Lower leg skin (tissue), 4 donors: ENCODE measurements at regions not wholly inside any gene's neighbourhood (a gene's known extent, or its start where the extent isn't known, plus 50 kb on each side); places are given as distances from the start of the nearest gene placed in this dataset.

Source experiments
- DNase-seq, 2 donors: peaks; one replicate each; pipeline ENCODE4 v3.0.0-alpha.2; 2019; ENCODE audit warnings: low spot score in 2 of 2
- H3K4me3 ChIP-seq: fragments of 200-600 bp; sonication (generic); 2 replicates; pipeline ENCODE4 v1.5.1; 2017; ENCODE audit warnings: mild to moderate bottlenecking, low read depth; ENCODE audit not compliant: poor library complexity, severe bottlenecking
- POLR2A ChIP-seq, 2 donors: fragments of 450-650 bp; IDR thresholded peaks; one replicate each; pipeline ENCODE4 v1.6.1; 2016 to 2017; ENCODE audit warnings: antibody characterized with exemption in 2 of 2, mild to moderate bottlenecking in 1 of 2, moderate library complexity in 1 of 2
- WGBS, 2 donors: methylation state at CpG; one replicate each; pipeline ENCODE4 v1.1.5; 2018; 5-methylcytosine and 5-hydroxymethylcytosine counted together
- intact Hi-C: fragments of 100-400 bp; cut with DNase I; formaldehyde crosslinking; loops from one replicate; pipeline ENCODE4 v1.15.0; 2023; ENCODE audit warnings: low total_unique reads
- TF ChIP-seq, protein P1 (sequence below), 3 donors: fragments of 450-650 bp; IDR thresholded peaks; one replicate each; pipeline ENCODE4 v1.5.1; 2016; ENCODE audit warnings: antibody characterized with exemption in 3 of 3, mild to moderate bottlenecking in 3 of 3, moderate library complexity in 2 of 3

DNA sequence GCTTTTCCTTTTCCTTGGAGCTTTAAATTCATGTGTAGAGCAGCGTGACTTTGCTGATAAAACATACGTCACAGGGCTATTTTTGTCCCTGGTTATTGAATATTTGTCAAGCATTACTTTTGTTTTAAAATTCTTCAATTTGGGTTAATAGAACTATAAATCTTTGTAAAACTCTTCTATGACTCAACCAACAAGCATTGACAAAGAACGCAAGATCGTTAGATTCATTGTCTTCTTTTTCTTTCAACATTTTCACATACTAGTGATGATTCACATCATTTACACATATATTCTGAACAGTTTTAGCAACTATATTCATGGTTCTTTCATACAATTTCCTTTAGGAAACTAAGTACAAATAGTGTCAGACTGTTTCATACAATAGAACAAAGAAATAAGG lies 72.0 kb upstream of the GPM6A start:
- DNase-seq = no peak
- H3K4me3 ChIP-seq = no peak overlapping the region
- TF ChIP-seq, protein P1, sequence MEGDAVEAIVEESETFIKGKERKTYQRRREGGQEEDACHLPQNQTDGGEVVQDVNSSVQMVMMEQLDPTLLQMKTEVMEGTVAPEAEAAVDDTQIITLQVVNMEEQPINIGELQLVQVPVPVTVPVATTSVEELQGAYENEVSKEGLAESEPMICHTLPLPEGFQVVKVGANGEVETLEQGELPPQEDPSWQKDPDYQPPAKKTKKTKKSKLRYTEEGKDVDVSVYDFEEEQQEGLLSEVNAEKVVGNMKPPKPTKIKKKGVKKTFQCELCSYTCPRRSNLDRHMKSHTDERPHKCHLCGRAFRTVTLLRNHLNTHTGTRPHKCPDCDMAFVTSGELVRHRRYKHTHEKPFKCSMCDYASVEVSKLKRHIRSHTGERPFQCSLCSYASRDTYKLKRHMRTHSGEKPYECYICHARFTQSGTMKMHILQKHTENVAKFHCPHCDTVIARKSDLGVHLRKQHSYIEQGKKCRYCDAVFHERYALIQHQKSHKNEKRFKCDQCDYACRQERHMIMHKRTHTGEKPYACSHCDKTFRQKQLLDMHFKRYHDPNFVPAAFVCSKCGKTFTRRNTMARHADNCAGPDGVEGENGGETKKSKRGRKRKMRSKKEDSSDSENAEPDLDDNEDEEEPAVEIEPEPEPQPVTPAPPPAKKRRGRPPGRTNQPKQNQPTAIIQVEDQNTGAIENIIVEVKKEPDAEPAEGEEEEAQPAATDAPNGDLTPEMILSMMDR (IDR thresholded peaks at IDR 0.05) = no peak
- TF ChIP-seq POLR2A (IDR thresholded peaks at IDR 0.05) = no peak
- intact Hi-C loops = no loop called here
- 48 to 76% methylated on average over 4 of the region's 4 CpGs for WGBS, 2 donors

DNA sequence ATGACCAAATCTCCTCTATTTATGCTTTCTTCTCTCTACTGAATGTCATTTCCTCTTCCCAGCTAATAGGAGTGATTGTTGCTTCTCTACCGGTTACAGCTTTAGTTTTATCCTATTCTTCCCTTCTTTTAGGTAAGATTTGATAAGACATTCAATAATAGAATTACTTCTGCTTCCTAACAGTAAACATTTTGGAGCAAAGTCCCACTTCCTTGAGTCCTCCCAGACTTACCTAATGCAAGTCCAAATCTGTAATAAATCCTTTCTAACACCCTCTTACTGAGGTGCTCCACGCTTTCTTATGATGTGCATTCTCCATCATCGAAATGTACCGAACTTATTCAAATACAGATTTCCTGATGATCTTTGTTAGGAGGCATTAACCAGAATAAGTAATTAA lies 79.2 kb upstream of the GPM6A start:
- TF ChIP-seq POLR2A (IDR thresholded peaks at IDR 0.05) = no peak
- TF ChIP-seq, protein P1 (IDR thresholded peaks at IDR 0.05) = no peak
- H3K4me3 ChIP-seq = no peak overlapping the region
- DNase-seq = no peak
- intact Hi-C loops = no loop called here
- WGBS, 2 donors = 79 to 92% methylated on average over 4 of the region's 4 CpGs

DNA sequence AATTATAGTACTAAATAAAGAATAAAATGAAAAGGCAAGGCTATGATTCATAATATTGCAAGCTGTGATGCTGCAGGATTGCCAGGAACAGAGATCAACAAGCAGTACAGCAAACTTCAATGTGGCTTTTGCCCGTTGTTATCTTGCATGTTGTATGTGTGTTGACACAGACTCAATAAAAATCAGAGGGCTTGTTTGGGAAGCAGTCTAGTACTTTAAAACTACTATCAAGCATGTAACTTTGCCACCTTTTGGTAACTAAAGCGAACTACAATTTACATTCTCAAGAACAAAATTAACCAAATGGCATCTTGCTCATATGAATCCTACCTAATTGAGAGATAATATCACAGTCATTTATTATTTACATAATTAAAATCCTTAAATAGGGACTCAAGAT lies 79.8 kb upstream of the GPM6A start:
- TF ChIP-seq POLR2A (IDR thresholded peaks at IDR 0.05) = no peak
- TF ChIP-seq, protein P1 (IDR thresholded peaks at IDR 0.05) = no peak
- intact Hi-C loops = no loop called here
- 6 to 11% methylated on average over 2 of the region's 2 CpGs for WGBS, 2 donors
- no peak overlapping the region for H3K4me3 ChIP-seq
- DNase-seq = no peak

DNA sequence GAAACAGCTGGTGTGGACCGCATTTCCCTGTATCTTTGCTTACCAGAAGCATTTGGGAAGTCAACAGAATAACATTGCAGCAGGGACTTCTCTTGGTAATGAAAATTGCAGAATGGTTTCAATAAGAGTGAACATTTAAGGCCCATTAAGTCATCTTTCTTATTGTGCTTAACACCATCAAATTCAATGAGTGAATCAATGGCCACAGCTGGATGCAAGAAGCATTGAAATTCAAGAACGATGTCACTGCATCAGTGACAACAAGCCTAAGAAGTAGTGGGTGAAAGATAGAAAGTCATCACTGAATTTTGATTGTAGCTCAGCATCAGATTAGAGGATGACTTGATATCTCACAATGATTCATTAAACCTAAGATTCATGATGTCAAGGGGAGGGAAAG lies 93.9 kb upstream of the GPM6A start:
- intact Hi-C loops = no loop called here
- TF ChIP-seq, protein P1 (IDR thresholded peaks at IDR 0.05) = no peak
- no peak for TF ChIP-seq POLR2A (IDR thresholded peaks at IDR 0.05)
- 71 to 82% methylated on average over 2 of the region's 2 CpGs for WGBS, 2 donors
- DNase-seq = no peak
- H3K4me3 ChIP-seq = no peak overlapping the region

DNA sequence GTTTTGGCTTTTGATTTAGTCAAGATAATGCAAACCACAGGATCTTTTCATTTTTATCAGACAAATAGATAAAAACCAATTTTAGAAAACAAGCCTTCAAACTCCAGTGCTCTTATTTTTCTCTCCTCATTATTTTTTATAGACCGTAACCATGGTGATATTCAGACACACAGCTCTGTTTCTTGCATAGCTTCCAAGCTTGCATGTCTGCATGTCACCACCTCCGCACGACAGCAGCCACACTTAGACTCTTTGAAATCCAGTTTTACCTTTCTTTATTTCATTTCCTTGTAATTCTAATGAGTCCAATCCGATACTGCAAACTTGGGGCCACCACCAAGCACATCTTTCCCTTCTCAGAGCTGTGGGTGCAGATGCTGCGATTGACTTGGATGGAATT lies 94.3 kb upstream of the GPM6A start:
- no peak for DNase-seq
- WGBS, 2 donors = 54 to 61% methylated on average over 5 of the region's 5 CpGs
- no peak for TF ChIP-seq POLR2A (IDR thresholded peaks at IDR 0.05)
- TF ChIP-seq, protein P1 (IDR thresholded peaks at IDR 0.05) = no peak

DNA sequence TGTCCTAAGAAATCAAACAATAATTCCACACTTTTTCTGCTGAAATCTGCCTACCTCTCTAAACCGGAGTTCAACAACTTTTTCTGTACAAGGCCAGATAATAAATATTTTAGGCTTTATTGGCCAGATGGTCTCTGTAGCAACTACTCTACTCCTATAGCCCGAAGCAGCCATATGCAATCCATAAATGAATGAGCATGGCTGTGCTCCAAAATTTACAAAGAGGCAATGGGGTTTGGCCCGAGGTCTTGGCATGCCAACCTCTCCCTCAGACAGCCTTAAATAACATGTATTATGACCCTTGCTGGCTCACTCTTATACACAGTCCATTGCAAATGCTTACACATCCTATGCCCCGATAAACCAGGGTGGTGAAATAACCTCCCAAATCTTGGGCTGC lies 98.6 kb upstream of the GPM6A start:
- intact Hi-C loops = no loop called here
- DNase-seq = no peak
- no peak for TF ChIP-seq POLR2A (IDR thresholded peaks at IDR 0.05)
- TF ChIP-seq, protein P1 (IDR thresholded peaks at IDR 0.05) = no peak
- WGBS, 2 donors = 39 to 46% methylated on average over 4 of the region's 4 CpGs
- H3K4me3 ChIP-seq = no peak overlapping the region

More for the DNA sequence above, 94.3 kb upstream of the GPM6A start:
- intact Hi-C loops = no loop called here
- no peak overlapping the region for H3K4me3 ChIP-seq
